Astrocyte (in vitro differentiated cells and primary cell): ENCODE measurements at regions not wholly inside any gene's neighbourhood (a gene's known extent, or its start where the extent isn't known, plus 50 kb on each side); places are given as distances from the start of the nearest gene placed in this dataset.

Experiments used
- CTCF ChIP-seq: IDR thresholded peaks from 2 replicates; pipeline ENCODE4 v1.5.1; 2011; ENCODE audit warnings: low read depth, mild to moderate bottlenecking, inconsistent platforms, low read length, moderate library complexity; ENCODE audit not compliant: insufficient read depth
- EZH2 ChIP-seq: IDR thresholded peaks from 2 replicates; pipeline ENCODE4 v1.6.1; 2012; ENCODE audit warnings: mild to moderate bottlenecking, low read length, inconsistent platforms; ENCODE audit not compliant: insufficient read depth

- no peak for TF ChIP-seq CTCF
- no peak for TF ChIP-seq EZH2
These were observed 477.0 kb downstream of the GBA3 start for GRCh38 chr4:23169608-23170311.
